T-helper 2 cell (primary cell): ENCODE measurements at regions not wholly inside any gene's neighbourhood (a gene's known extent, or its start where the extent isn't known, plus 50 kb on each side); places are given as distances from the start of the nearest gene placed in this dataset.
"Not testable (repeated sequence)": the region's sequence is repeated elsewhere in the genome, so short reads cannot be mapped to it uniquely, and the experiment has no call there.

Experiments used
- DNase-seq, 5 experiments: peaks; one replicate each; pipeline versions ENCODE4 v3.0.0 to v3.0.0-alpha.2; 2012 to 2022

GRCh38 chr2:111291566-111291965 is 170.9 kb downstream of the BCL2L11 start:
- DNase-seq = not testable (repeated sequence)

GRCh38 chr2:111292232-111292968 is 171.7 kb downstream of the BCL2L11 start:
- peak in 1 of 5 experiments; percentile 64 for DNase-seq

- DNase-seq = not testable (repeated sequence)
Observed at GRCh38 chr2:111294699-111295098, 174.0 kb downstream of the BCL2L11 start.

GRCh38 chr2:111296122-111296804 is 175.5 kb downstream of the BCL2L11 start:
- not testable (repeated sequence) for DNase-seq

GRCh38 chr2:111297128-111297527 is 176.4 kb downstream of the BCL2L11 start:
- DNase-seq = not testable (repeated sequence)

- not testable (repeated sequence) for DNase-seq
Observed at GRCh38 chr2:111298927-111299326, 178.2 kb downstream of the BCL2L11 start.

GRCh38 chr2:111299635-111300034 is 178.9 kb downstream of the BCL2L11 start:
- DNase-seq = not testable (repeated sequence)

- DNase-seq = not testable (repeated sequence)
Observed at GRCh38 chr2:111301677-111302076, 181.0 kb downstream of the BCL2L11 start.

- DNase-seq = not testable (repeated sequence)
Observed at GRCh38 chr2:111302397-111303218, 181.9 kb downstream of the BCL2L11 start.

- DNase-seq = not testable (repeated sequence)
Observed at GRCh38 chr2:111307302-111307701, 186.6 kb downstream of the BCL2L11 start.

- DNase-seq = not testable (repeated sequence)
Observed at GRCh38 chr2:111309231-111310075, 188.7 kb downstream of the BCL2L11 start.

GRCh38 chr2:111310395-111310794 is 189.7 kb downstream of the BCL2L11 start:
- DNase-seq = not testable (repeated sequence)

- not testable (repeated sequence) for DNase-seq
Observed at GRCh38 chr2:111311568-111311967, 190.9 kb downstream of the BCL2L11 start.

- not testable (repeated sequence) for DNase-seq
Observed at GRCh38 chr2:111312897-111313607, 192.3 kb downstream of the BCL2L11 start.

- DNase-seq = not testable (repeated sequence)
Observed at GRCh38 chr2:111313711-111314110, 193.0 kb downstream of the BCL2L11 start.

- DNase-seq = not testable (repeated sequence)
Observed at GRCh38 chr2:111315188-111315917, 194.6 kb downstream of the BCL2L11 start.

- DNase-seq = not testable (repeated sequence)
Observed at GRCh38 chr2:111316221-111316741, 195.6 kb downstream of the BCL2L11 start.

GRCh38 chr2:111316881-111317549 is 196.3 kb downstream of the BCL2L11 start:
- not testable (repeated sequence) for DNase-seq

- not testable (repeated sequence) for DNase-seq
Observed at GRCh38 chr2:111319552-111319951, 198.8 kb downstream of the BCL2L11 start.

- not testable (repeated sequence) for DNase-seq
Observed at GRCh38 chr2:111320264-111320663, 199.6 kb downstream of the BCL2L11 start.
